ENCODE measurements at regions not wholly inside any gene's neighbourhood (a gene's known extent, or its start where the extent isn't known, plus 50 kb on each side); places are given as distances from the start of the nearest gene placed in this dataset.

GRCh38 chr2:19675003-19675629 is 226.7 kb downstream of the TTC32 start:
- no peaks in the 10 kb centered on the region for H3K9me3 ChIP-seq (ENCODE audit: insufficient read depth, low read depth)
- POLR2A ChIA-PET (ENCODE audit: unreplicated experiment) = interaction anchor here (0.6 kb wide), 1 partner anchor 162 kb away, joined by 4 read pairs; no protein-coding TSS in a partner anchor
- H2AFZ ChIP-seq = no peak overlapping the region
- no peaks in the 10 kb centered on the region for H3K27me3 ChIP-seq (ENCODE audit: insufficient read depth, low read depth)
- TF ChIP-seq CTCF (conservative IDR thresholded peaks at IDR 0.05) = no peak
- TF ChIP-seq EZH2 (IDR thresholded peaks at IDR 0.05; ENCODE audit: low read depth) = no peak
- H3K36me3 ChIP-seq (ENCODE audit: low read depth) = no peaks in the 10 kb centered on the region
- no peak overlapping the region for H3K4me2 ChIP-seq
- CTCF ChIA-PET = interaction anchor here (0.5 kb wide), 1 partner anchor 1657 kb away, joined by 4 read pairs; no protein-coding TSS in a partner anchor
- peaks cover 31% of the 10 kb centered on the region for H3K4me1 ChIP-seq (replicated peaks; ENCODE audit: insufficient read depth)
- DNase-seq = no peak
- no TSS peak for BruUV-seq (replicated peaks)
- H3F3A ChIP-seq (ENCODE audit: insufficient read depth, low read depth) = peaks cover 6% of the 10 kb centered on the region; the same call in 1 of the 2 replicates
- H3K27ac ChIP-seq = no peak overlapping the region
- H4K20me1 ChIP-seq (ENCODE audit: insufficient read depth) = no peaks in the 10 kb centered on the region
- intact Hi-C loops (cut with micrococcal nuclease; ENCODE audit: unreplicated experiment) = no loop called here
- H3K79me2 ChIP-seq (ENCODE audit: low read depth) = no peaks in the 10 kb centered on the region
- H3K9me2 ChIP-seq (ENCODE audit: insufficient read depth) = no peaks in the 10 kb centered on the region
- H3K4me3 ChIP-seq = no peak overlapping the region

GRCh38 chr2:19674051-19675002 is 227.5 kb downstream of the TTC32 start:
- Histone ChIP-seq H3K36me3 (ENCODE audit: low read depth) (no peaks in the 10 kb centered on the region), H3K9me3 (ENCODE audit: insufficient read depth, low read depth) (no peaks in the 10 kb centered on the region), H3K9me2 (ENCODE audit: insufficient read depth) (no peaks in the 10 kb centered on the region), H3K4me1 (replicated peaks; ENCODE audit: insufficient read depth) (peaks cover 31% of the 10 kb centered on the region), H3K27ac (0 out of 2 replicates have a peak overlapping the region, but pooled peaks have one; percentile 0), H2AFZ (no peak overlapping the region), H3K4me2 (no peak overlapping the region), H3K27me3 (ENCODE audit: insufficient read depth, low read depth) (no peaks in the 10 kb centered on the region), H3F3A (ENCODE audit: insufficient read depth, low read depth) (peaks cover 6% of the 10 kb centered on the region; the same call in 1 of the 2 replicates), H4K20me1 (ENCODE audit: insufficient read depth) (no peaks in the 10 kb centered on the region), H3K4me3 (no peak overlapping the region), H3K79me2 (ENCODE audit: low read depth) (no peaks in the 10 kb centered on the region)
- ChIA-PET POLR2A (ENCODE audit: unreplicated experiment) (interaction anchor here (0.6 kb wide), 1 partner anchor 163 kb away, joined by 4 read pairs; no protein-coding TSS in a partner anchor), CTCF (interaction anchor here (0.5 kb wide), 1 partner anchor 1656 kb away, joined by 4 read pairs; no protein-coding TSS in a partner anchor)
- TF ChIP-seq EZH2 (IDR thresholded peaks at IDR 0.05; ENCODE audit: low read depth) (no peak), CTCF (conservative IDR thresholded peaks at IDR 0.05) (no peak)
- peak in 1 of 2 experiments; percentile 0 for DNase-seq
- intact Hi-C loops (cut with micrococcal nuclease; ENCODE audit: unreplicated experiment) = loop anchor here (5.0 kb wide), 1 partner anchor 188 kb away; no protein-coding TSS in a partner anchor
- BruUV-seq (replicated peaks) = no TSS peak

- H3K36me3 ChIP-seq (ENCODE audit: low read depth) = no peaks in the 10 kb centered on the region
- no peaks in the 10 kb centered on the region for H3K9me2 ChIP-seq (ENCODE audit: insufficient read depth)
- H3K4me3 ChIP-seq = no peak overlapping the region
- intact Hi-C loops (cut with micrococcal nuclease; ENCODE audit: unreplicated experiment) = loop anchor here (5.0 kb wide), 1 partner anchor 189 kb away; no protein-coding TSS in a partner anchor
- no peaks in the 10 kb centered on the region for H4K20me1 ChIP-seq (ENCODE audit: insufficient read depth)
- CTCF ChIA-PET = no interaction called here
- H3K27ac ChIP-seq = peak overlapping the region; percentile 0; the same call in 1 of the 2 replicates
- no peaks in the 10 kb centered on the region for H3K9me3 ChIP-seq (ENCODE audit: insufficient read depth, low read depth)
- TF ChIP-seq EZH2 (IDR thresholded peaks at IDR 0.05; ENCODE audit: low read depth) = no peak
- TF ChIP-seq CTCF (conservative IDR thresholded peaks at IDR 0.05) = no peak
- H3K4me1 ChIP-seq (replicated peaks; ENCODE audit: insufficient read depth) = peaks cover 31% of the 10 kb centered on the region
- BruUV-seq (replicated peaks) = no TSS peak
- peak overlapping the region; percentile 9 for H3K4me2 ChIP-seq
- H3K27me3 ChIP-seq (ENCODE audit: insufficient read depth, low read depth) = no peaks in the 10 kb centered on the region
- H3F3A ChIP-seq (ENCODE audit: insufficient read depth, low read depth) = peaks cover 6% of the 10 kb centered on the region; the same call in 1 of the 2 replicates
- DNase-seq = peak; percentile 10 to 67
- no peak overlapping the region for H2AFZ ChIP-seq
- no peaks in the 10 kb centered on the region for H3K79me2 ChIP-seq (ENCODE audit: low read depth)
- POLR2A ChIA-PET (ENCODE audit: unreplicated experiment) = no interaction called here
These were observed 228.5 kb downstream of the TTC32 start for GRCh38 chr2:19673213-19673791.
